KMS-11 (cell line): ENCODE measurements at regions not wholly inside any gene's neighbourhood (a gene's known extent, or its start where the extent isn't known, plus 50 kb on each side); places are given as distances from the start of the nearest gene placed in this dataset.

ENCODE experiments used
- H2AFZ ChIP-seq: fragments of 200-600 bp; sonication (generic); 2 replicates; pipeline ENCODE4 v1.6.1; 2016; ENCODE audit warnings: antibody characterized with exemption, mixed run types, low read depth
- H3K27ac ChIP-seq: fragments of 200-600 bp; sonication (generic); 2 replicates; pipeline ENCODE4 v1.6.1; 2016; ENCODE audit warnings: mild to moderate bottlenecking, mixed run types
- H3K27me3 ChIP-seq: fragments of 200-600 bp; sonication (generic); 2 replicates; pipeline ENCODE4 v1.6.1; 2017; ENCODE audit warnings: mild to moderate bottlenecking, low read depth, mixed run types, moderate library complexity; ENCODE audit not compliant: insufficient read depth
- H3K36me3 ChIP-seq: fragments of 200-600 bp; sonication (generic); 2 replicates; pipeline ENCODE4 v1.6.1; 2017; ENCODE audit warnings: mild to moderate bottlenecking, mixed run types; ENCODE audit not compliant: insufficient read depth
- H3K4me1 ChIP-seq: fragments of 200-600 bp; sonication (generic); 2 replicates; pipeline ENCODE4 v1.6.1; 2016; ENCODE audit warnings: mild to moderate bottlenecking, low read depth, mixed run types; ENCODE audit not compliant: poor library complexity, severe bottlenecking
- H3K4me2 ChIP-seq: fragments of 200-600 bp; sonication (generic); 2 replicates; pipeline ENCODE4 v1.7.0; 2016; ENCODE audit warnings: mild to moderate bottlenecking, mixed run types
- H3K4me3 ChIP-seq: fragments of 200-600 bp; sonication (generic); IDR thresholded peaks from 2 replicates; pipeline ENCODE4 v1.6.1; 2017; ENCODE audit warnings: low read depth, low read length, mixed read lengths; ENCODE audit not compliant: insufficient read depth
- H3K79me2 ChIP-seq: fragments of 200-600 bp; sonication (generic); 2 replicates; pipeline ENCODE4 v1.6.1; 2016; ENCODE audit warnings: low read depth, mixed run types; ENCODE audit not compliant: insufficient read depth
- H3K9ac ChIP-seq: fragments of 200-600 bp; sonication (generic); 2 replicates; pipeline ENCODE4 v1.6.1; 2016; ENCODE audit warnings: mild to moderate bottlenecking, mixed run types
- H4K20me1 ChIP-seq: fragments of 200-600 bp; sonication (generic); 2 replicates; pipeline ENCODE4 v1.6.1; 2016; ENCODE audit warnings: mild to moderate bottlenecking, mixed run types; ENCODE audit not compliant: insufficient read depth
- CTCF ChIP-seq: fragments of 200-600 bp; sonication (generic); conservative IDR thresholded peaks from 2 replicates; pipeline ENCODE4 v1.6.1; 2017; ENCODE audit warnings: low read depth, mild to moderate bottlenecking, antibody characterized with exemption, low read length, moderate library complexity, mixed read lengths

- H3K4me1 ChIP-seq: no peaks in the 10 kb centered on the region
- no peaks in the 10 kb centered on the region for H3K36me3 ChIP-seq
- H3K4me3 ChIP-seq: no peak overlapping the region
- no peak overlapping the region for H2AFZ ChIP-seq
- no peak overlapping the region for H3K4me2 ChIP-seq
- H3K27me3 ChIP-seq: no peaks in the 10 kb centered on the region
- H3K27ac ChIP-seq: no peak overlapping the region
- no peak for TF ChIP-seq CTCF
- H3K79me2 ChIP-seq: no peaks in the 10 kb centered on the region
- no peak overlapping the region for H3K9ac ChIP-seq
- H4K20me1 ChIP-seq: no peaks in the 10 kb centered on the region
These were observed 72.2 kb upstream of the SLC4A10 start for GRCh38 chr2:161552015-161552414.

- no peaks in the 10 kb centered on the region for H3K79me2 ChIP-seq
- H3K27me3 ChIP-seq: no peaks in the 10 kb centered on the region
- no peak overlapping the region for H2AFZ ChIP-seq
- TF ChIP-seq CTCF: no peak
- no peak overlapping the region for H3K4me3 ChIP-seq
- no peak overlapping the region for H3K4me2 ChIP-seq
- H3K27ac ChIP-seq: no peak overlapping the region
- H4K20me1 ChIP-seq: no peaks in the 10 kb centered on the region
- H3K36me3 ChIP-seq: no peaks in the 10 kb centered on the region
- H3K4me1 ChIP-seq: no peaks in the 10 kb centered on the region
- no peak overlapping the region for H3K9ac ChIP-seq
These were observed 68.4 kb upstream of the SLC4A10 start for GRCh38 chr2:161555826-161556225.

GRCh38 chr2:161556440-161556839 is 67.8 kb upstream of the SLC4A10 start:
- H3K9ac ChIP-seq: no peak overlapping the region
- no peaks in the 10 kb centered on the region for H3K4me1 ChIP-seq
- H3K36me3 ChIP-seq: no peaks in the 10 kb centered on the region
- no peaks in the 10 kb centered on the region for H3K79me2 ChIP-seq
- TF ChIP-seq CTCF: no peak
- H3K27ac ChIP-seq: no peak overlapping the region
- no peak overlapping the region for H3K4me2 ChIP-seq
- no peaks in the 10 kb centered on the region for H4K20me1 ChIP-seq
- H2AFZ ChIP-seq: no peak overlapping the region
- H3K4me3 ChIP-seq: no peak overlapping the region
- H3K27me3 ChIP-seq: no peaks in the 10 kb centered on the region

GRCh38 chr2:161557538-161557937 is 66.7 kb upstream of the SLC4A10 start:
- Histone ChIP-seq H3K79me2 (no peaks in the 10 kb centered on the region), H3K4me2 (no peak overlapping the region), H3K4me1 (no peaks in the 10 kb centered on the region), H4K20me1 (no peaks in the 10 kb centered on the region), H2AFZ (no peak overlapping the region), H3K9ac (no peak overlapping the region), H3K36me3 (no peaks in the 10 kb centered on the region), H3K27me3 (no peaks in the 10 kb centered on the region), H3K27ac (no peak overlapping the region), H3K4me3 (no peak overlapping the region)
- TF ChIP-seq CTCF: no peak

GRCh38 chr2:161564906-161565305 is 59.3 kb upstream of the SLC4A10 start:
- no peak overlapping the region for H2AFZ ChIP-seq
- no peaks in the 10 kb centered on the region for H3K79me2 ChIP-seq
- TF ChIP-seq CTCF: no peak
- no peak overlapping the region for H3K4me3 ChIP-seq
- H4K20me1 ChIP-seq: no peaks in the 10 kb centered on the region
- peaks cover 15% of the 10 kb centered on the region for H3K4me1 ChIP-seq
- no peak overlapping the region for H3K4me2 ChIP-seq
- H3K27me3 ChIP-seq: no peaks in the 10 kb centered on the region
- no peaks in the 10 kb centered on the region for H3K36me3 ChIP-seq
- no peak overlapping the region for H3K9ac ChIP-seq
- no peak overlapping the region for H3K27ac ChIP-seq
